ENCODE measurements at regions not wholly inside any gene's neighbourhood (a gene's known extent, or its start where the extent isn't known, plus 50 kb on each side); places are given as distances from the start of the nearest gene placed in this dataset.

- TF ChIP-seq, protein P1, sequence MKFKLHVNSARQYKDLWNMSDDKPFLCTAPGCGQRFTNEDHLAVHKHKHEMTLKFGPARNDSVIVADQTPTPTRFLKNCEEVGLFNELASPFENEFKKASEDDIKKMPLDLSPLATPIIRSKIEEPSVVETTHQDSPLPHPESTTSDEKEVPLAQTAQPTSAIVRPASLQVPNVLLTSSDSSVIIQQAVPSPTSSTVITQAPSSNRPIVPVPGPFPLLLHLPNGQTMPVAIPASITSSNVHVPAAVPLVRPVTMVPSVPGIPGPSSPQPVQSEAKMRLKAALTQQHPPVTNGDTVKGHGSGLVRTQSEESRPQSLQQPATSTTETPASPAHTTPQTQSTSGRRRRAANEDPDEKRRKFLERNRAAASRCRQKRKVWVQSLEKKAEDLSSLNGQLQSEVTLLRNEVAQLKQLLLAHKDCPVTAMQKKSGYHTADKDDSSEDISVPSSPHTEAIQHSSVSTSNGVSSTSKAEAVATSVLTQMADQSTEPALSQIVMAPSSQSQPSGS (IDR thresholded peaks at IDR 0.05; ENCODE audit: low read length) = no peak
- TF ChIP-seq FOSL1 (IDR thresholded peaks at IDR 0.05; ENCODE audit: insufficient read depth, low read depth, low read length) = no peak
- no peak for TF ChIP-seq TAF7 (optimal IDR thresholded peaks at IDR 0.05; ENCODE audit: borderline replicate concordance, low read depth, low read length)
- TF ChIP-seq BCL11A (IDR thresholded peaks at IDR 0.05; ENCODE audit: low read depth in 2 of 2, low read length in 2 of 2) = no peak
Observed at GRCh38 chr3:157605356-157605755, 102.1 kb upstream of the VEPH1 start (continued).
